Caco-2 (cell line): ENCODE measurements at regions not wholly inside any gene's neighbourhood (a gene's known extent, or its start where the extent isn't known, plus 50 kb on each side); places are given as distances from the start of the nearest gene placed in this dataset.

Experiments
- BruUV-seq: library from RNA; stranded (reverse); fragments of 400-500 nt; replicated peaks from 2 replicates; lab custom pipeline; 2021; lab: Mats Ljungman, UMichigan
- CTCF ChIA-PET: fragments of 300-600 bp; sonication (Branson Sonifier 250); formaldehyde crosslinking; loops from one replicate; lab custom pipeline; 2022; ENCODE audit warnings: antibody characterized with exemption; lab: Charles Lee
- POLR2A ChIA-PET: fragments of 300-600 bp; sonication (Branson Sonifier 250); formaldehyde crosslinking; loops from one replicate; lab custom pipeline; 2022; ENCODE audit warnings: antibody characterized with exemption; lab: Charles Lee
- DNase-seq, 2 experiments: peaks; one replicate each; pipeline versions ENCODE4 v3.0.0 to v3.0.0-alpha.2; 2020 to 2022
- H3K27me3 ChIP-seq: replicated peaks from 2 replicates; pipeline ENCODE4 v1.6.0; 2011; ENCODE audit warnings: low read length; ENCODE audit not compliant: control insufficient read depth, insufficient read depth
- H3K36me3 ChIP-seq: 2 replicates; pipeline ENCODE4 v1.5.1; 2011; ENCODE audit warnings: low read length; ENCODE audit not compliant: control insufficient read depth, insufficient read depth
- H3K4me1 ChIP-seq: fragments of 250-450 bp; sonication (Bioruptor Pico); 2 replicates; pipeline ENCODE4 v1.5.1; 2020; ENCODE audit warnings: mild to moderate bottlenecking
- H3K4me3 ChIP-seq: 2 replicates; pipeline ENCODE4 v1.5.1; 2011; ENCODE audit warnings: low read depth, mild to moderate bottlenecking, control low read depth, low read length
- H3K9me3 ChIP-seq: fragments of 250-450 bp; sonication (Bioruptor Pico); 2 replicates; pipeline ENCODE4 v1.5.1; 2020; ENCODE audit warnings: mild to moderate bottlenecking, moderate library complexity
- H3K27ac Mint-ChIP-seq: one replicate; pipeline ENCODE4 v1.8.0; 2022; ENCODE audit warnings: mixed read lengths; ENCODE audit not compliant: unreplicated experiment
- H3K27me3 Mint-ChIP-seq: one replicate; pipeline ENCODE4 v1.8.0; 2022; ENCODE audit warnings: mixed read lengths; ENCODE audit not compliant: insufficient read depth, unreplicated experiment
- H3K36me3 Mint-ChIP-seq: one replicate; pipeline ENCODE4 v1.8.0; 2022; ENCODE audit warnings: mild to moderate bottlenecking, mixed read lengths; ENCODE audit not compliant: insufficient read depth, unreplicated experiment
- H3K4me1 Mint-ChIP-seq: one replicate; pipeline ENCODE4 v1.8.0; 2022; ENCODE audit warnings: low read depth, mixed read lengths; ENCODE audit not compliant: unreplicated experiment
- H3K4me3 Mint-ChIP-seq: one replicate; pipeline ENCODE4 v1.8.0; 2022; ENCODE audit warnings: mild to moderate bottlenecking, moderate library complexity, mixed read lengths; ENCODE audit not compliant: unreplicated experiment
- H3K9me3 Mint-ChIP-seq: one replicate; pipeline ENCODE4 v1.8.0; 2022; ENCODE audit warnings: mixed read lengths; ENCODE audit not compliant: unreplicated experiment
- CTCF ChIP-seq, 2 experiments: fragments of 200-600 bp in 1 of 2; IDR thresholded peaks; 1 replicate in 1 of 2; 2 replicates in 1 of 2; pipeline versions ENCODE4 v1.5.1 to v1.8.0; 2011 to 2022; ENCODE audit warnings: antibody characterized with exemption in 1 of 2, control low read depth in 1 of 2, inconsistent platforms in 1 of 2, low read depth in 1 of 2, low read length in 1 of 2, mild to moderate bottlenecking in 1 of 2, moderate library complexity in 1 of 2; ENCODE audit not compliant: insufficient read depth in 1 of 2, severe bottlenecking in 1 of 2, unreplicated experiment in 1 of 2
- intact Hi-C: fragments of 100-400 bp; cut with micrococcal nuclease; formaldehyde crosslinking; loops from one replicate; pipeline ENCODE4 v1.10.0; 2022; ENCODE audit not compliant: unreplicated experiment

GRCh38 chr1:82263396-82263795 lies 462.7 kb downstream of the ADGRL2 start:
- H3K4me1 ChIP-seq: no peaks in the 10 kb centered on the region
- Mint-ChIP-seq H3K36me3 (no peaks in the 10 kb centered on the region), H3K27ac (no peak overlapping the region), H3K27me3 (peaks cover 7% of the 10 kb centered on the region), H3K4me1 (no peaks in the 10 kb centered on the region), H3K4me3 (no peak overlapping the region), H3K9me3 (no peaks in the 10 kb centered on the region)
- no peaks in the 10 kb centered on the region for H3K36me3 ChIP-seq
- no TSS peak for BruUV-seq
- intact Hi-C loops: no loop called here
- H3K4me3 ChIP-seq: no peak overlapping the region
- CTCF ChIA-PET: no interaction called here
- no peaks in the 10 kb centered on the region for H3K9me3 ChIP-seq
- H3K27me3 ChIP-seq: no peaks in the 10 kb centered on the region
- no peak for DNase-seq
- POLR2A ChIA-PET: no interaction called here
- no peak for TF ChIP-seq CTCF (IDR thresholded peaks at IDR 0.05; ENCODE audit: insufficient read depth in 1 of 2, low read depth in 1 of 2, low read length in 1 of 2, severe bottlenecking in 1 of 2, unreplicated experiment in 1 of 2)

- H3K27ac Mint-ChIP-seq: no peak overlapping the region
- H3K9me3 Mint-ChIP-seq: no peaks in the 10 kb centered on the region
These were observed 459.9 kb downstream of the ADGRL2 start for GRCh38 chr1:82260666-82261065.

GRCh38 chr1:82260051-82260450 lies 459.3 kb downstream of the ADGRL2 start:
- Mint-ChIP-seq H3K27ac (no peak overlapping the region), H3K4me1 (no peaks in the 10 kb centered on the region), H3K36me3 (no peaks in the 10 kb centered on the region), H3K4me3 (no peak overlapping the region), H3K9me3 (no peaks in the 10 kb centered on the region), H3K27me3 (peaks cover 7% of the 10 kb centered on the region)
- ChIA-PET POLR2A (no interaction called here), CTCF (no interaction called here)
- DNase-seq: no peak
- no peak overlapping the region for H3K4me3 ChIP-seq
- intact Hi-C loops: no loop called here
- H3K27me3 ChIP-seq: no peaks in the 10 kb centered on the region
- H3K4me1 ChIP-seq: no peaks in the 10 kb centered on the region
- BruUV-seq: no TSS peak
- no peaks in the 10 kb centered on the region for H3K9me3 ChIP-seq
- no peak for TF ChIP-seq CTCF (IDR thresholded peaks at IDR 0.05; ENCODE audit: insufficient read depth in 1 of 2, low read depth in 1 of 2, low read length in 1 of 2, severe bottlenecking in 1 of 2, unreplicated experiment in 1 of 2)
- H3K36me3 ChIP-seq: no peaks in the 10 kb centered on the region

More at GRCh38 chr1:82260666-82261065, 459.9 kb downstream of the ADGRL2 start:
- Histone ChIP-seq H3K4me1 (no peaks in the 10 kb centered on the region), H3K27me3 (no peaks in the 10 kb centered on the region), H3K9me3 (no peaks in the 10 kb centered on the region), H3K4me3 (no peak overlapping the region), H3K36me3 (no peaks in the 10 kb centered on the region)
- BruUV-seq: no TSS peak
- peaks cover 7% of the 10 kb centered on the region for H3K27me3 Mint-ChIP-seq
- CTCF ChIA-PET: no interaction called here
- no peaks in the 10 kb centered on the region for H3K4me1 Mint-ChIP-seq
- intact Hi-C loops: no loop called here
- POLR2A ChIA-PET: no interaction called here
- H3K4me3 Mint-ChIP-seq: no peak overlapping the region
- H3K36me3 Mint-ChIP-seq: no peaks in the 10 kb centered on the region
- DNase-seq: no peak
- TF ChIP-seq CTCF (IDR thresholded peaks at IDR 0.05; ENCODE audit: insufficient read depth in 1 of 2, low read depth in 1 of 2, low read length in 1 of 2, severe bottlenecking in 1 of 2, unreplicated experiment in 1 of 2): no peak
